Tibial artery (tissue), 4 donors: ENCODE measurements at regions not wholly inside any gene's neighbourhood (a gene's known extent, or its start where the extent isn't known, plus 50 kb on each side); places are given as distances from the start of the nearest gene placed in this dataset.

Experiments used
- DNase-seq, 2 donors: peaks; one replicate each; pipeline ENCODE4 v3.0.0-alpha.2; 2019
- H3K27ac ChIP-seq, 2 donors: fragments of 200-600 bp; sonication (generic) in 1 of 2; 1 replicate in 1 of 2; 2 replicates in 1 of 2; pipeline ENCODE4 v1.5.1; 2018 to 2019; ENCODE audit warnings: mild to moderate bottlenecking in 1 of 2
- H3K27me3 ChIP-seq, 2 donors: fragments of 200-600 bp; sonication (generic) in 1 of 2; one replicate each; pipeline versions ENCODE4 v1.5.1 to v1.6.0; 2016 to 2019
- H3K36me3 ChIP-seq, 3 donors: fragments of 200-600 bp; sonication (generic) in 2 of 3; one replicate each; pipeline ENCODE4 v1.5.1; 2016 to 2019; ENCODE audit warnings: mild to moderate bottlenecking in 2 of 3
- H3K4me1 ChIP-seq, 4 donors: fragments of 200-600 bp; sonication (generic) in 2 of 4; 1 replicate in 3 of 4; 2 replicates in 1 of 4; pipeline ENCODE4 v1.5.1; 2016 to 2019
- H3K4me3 ChIP-seq, 2 donors: fragments of 200-600 bp; sonication (generic) in 1 of 2; 1 replicate in 1 of 2; 2 replicates in 1 of 2; pipeline ENCODE4 v1.5.1; 2018 to 2019; ENCODE audit warnings: mild to moderate bottlenecking in 2 of 2
- H3K9me3 ChIP-seq, 3 donors: fragments of 200-600 bp; sonication (generic) in 1 of 3; one replicate each; pipeline ENCODE4 v1.5.1; 2016 to 2019
- CTCF ChIP-seq, 2 experiments: fragments of 200-600 bp in 1 of 2; fragments of 450-650 bp in 1 of 2; IDR thresholded peaks; one replicate each; pipeline ENCODE4 v1.5.1; 2017 to 2019; ENCODE audit warnings: antibody characterized with exemption in 2 of 2, mild to moderate bottlenecking in 1 of 2, moderate library complexity in 1 of 2
- intact Hi-C: fragments of 100-400 bp; cut with DNase I; formaldehyde crosslinking; loops from one replicate; pipeline ENCODE4 v1.15.0; 2023; ENCODE audit warnings: low total_unique reads

DNA sequence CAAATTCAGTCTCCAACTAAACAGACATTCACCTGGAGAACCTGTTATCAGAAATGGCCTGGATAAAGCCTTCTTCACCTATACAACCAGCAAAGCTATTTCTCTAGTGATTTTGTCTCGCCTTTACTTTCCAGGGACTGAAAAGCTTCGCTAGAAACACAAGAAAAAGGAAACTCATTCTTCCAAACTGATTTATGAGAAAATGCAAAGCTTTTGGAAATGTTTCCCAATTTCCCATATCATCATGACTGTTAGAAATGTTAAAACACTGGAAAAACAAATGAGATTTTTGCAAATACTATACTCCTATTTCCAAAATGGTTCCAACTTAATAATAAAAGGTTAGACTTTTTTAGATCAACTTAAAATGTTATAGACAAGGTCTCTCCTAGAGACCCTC lies 218.7 kb downstream of the PAX3 start:
- DNase-seq, result no peak
- intact Hi-C loops, result no loop called here

GRCh38 chr2:222076973-222077690 lies 221.7 kb downstream of the PAX3 start:
- TF ChIP-seq CTCF (IDR thresholded peaks at IDR 0.05), result no peak
- Histone ChIP-seq H3K36me3 (no peaks in the 10 kb centered on the region), H3K9me3 (no peaks in the 10 kb centered on the region), H3K27me3 (no peaks in the 10 kb centered on the region), H3K27ac (no peak overlapping the region), H3K4me1 (no peaks in the 10 kb centered on the region), H3K4me3 (no peak overlapping the region)
- no peak for DNase-seq
- intact Hi-C loops, result no loop called here

More for the DNA sequence above, 218.7 kb downstream of the PAX3 start:
- TF ChIP-seq CTCF (IDR thresholded peaks at IDR 0.05), result no peak
- H3K4me1 ChIP-seq, result no peaks in the 10 kb centered on the region
- H3K9me3 ChIP-seq, result no peaks in the 10 kb centered on the region
- no peaks in the 10 kb centered on the region for H3K36me3 ChIP-seq
- no peaks in the 10 kb centered on the region for H3K27me3 ChIP-seq
- no peak overlapping the region for H3K4me3 ChIP-seq
- H3K27ac ChIP-seq, result no peak overlapping the region

GRCh38 chr2:222074674-222075073 lies 224.1 kb downstream of the PAX3 start:
- intact Hi-C loops, result no loop called here
- no peak for DNase-seq
- H3K9me3 ChIP-seq, result peaks cover 0 to 4% (median 0%) of the 10 kb centered on the region in 3 donors
- H3K36me3 ChIP-seq, result no peaks in the 10 kb centered on the region
- H3K4me1 ChIP-seq, result no peaks in the 10 kb centered on the region
- H3K4me3 ChIP-seq, result no peak overlapping the region
- H3K27ac ChIP-seq, result no peak overlapping the region
- TF ChIP-seq CTCF (IDR thresholded peaks at IDR 0.05), result no peak
- no peaks in the 10 kb centered on the region for H3K27me3 ChIP-seq

DNA sequence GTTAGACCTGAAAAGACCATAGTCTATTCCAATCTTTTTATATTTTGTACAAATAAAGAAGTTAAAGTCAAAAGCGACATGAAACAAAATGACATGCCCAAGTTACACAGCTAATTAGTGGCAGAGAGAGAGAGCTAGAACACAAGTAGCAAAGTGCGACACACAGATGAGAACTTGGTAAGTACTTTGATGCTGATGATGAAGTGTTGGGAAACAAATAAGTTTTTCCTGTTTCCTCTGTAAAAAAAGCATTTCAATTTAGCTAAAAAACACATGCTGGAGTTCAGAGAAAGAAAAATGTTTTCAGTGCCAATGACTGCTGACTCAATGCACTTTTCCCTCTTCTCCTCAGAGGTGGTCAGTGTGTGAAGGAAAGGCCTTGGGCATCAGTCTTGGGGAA lies 226.9 kb downstream of the PAX3 start:
- no peak for DNase-seq
- intact Hi-C loops, result no loop called here

GRCh38 chr2:222064286-222064685 lies 234.5 kb downstream of the PAX3 start:
- TF ChIP-seq CTCF (IDR thresholded peaks at IDR 0.05), result no peak
- Histone ChIP-seq H3K9me3 (no peaks in the 10 kb centered on the region), H3K27ac (no peak overlapping the region), H3K36me3 (no peaks in the 10 kb centered on the region), H3K27me3 (peaks cover 0 to 4% of the 10 kb centered on the region in 2 donors), H3K4me1 (no peaks in the 10 kb centered on the region), H3K4me3 (no peak overlapping the region)
- DNase-seq, result no peak
- intact Hi-C loops, result no loop called here

More for the DNA sequence above, 226.9 kb downstream of the PAX3 start:
- TF ChIP-seq CTCF (IDR thresholded peaks at IDR 0.05), result no peak
- H3K27ac ChIP-seq, result no peak overlapping the region
- no peak overlapping the region for H3K4me3 ChIP-seq
- peaks cover 0 to 4% (median 0%) of the 10 kb centered on the region in 3 donors for H3K9me3 ChIP-seq
- no peaks in the 10 kb centered on the region for H3K27me3 ChIP-seq
- no peaks in the 10 kb centered on the region for H3K36me3 ChIP-seq
- no peaks in the 10 kb centered on the region for H3K4me1 ChIP-seq
